CD14-positive monocyte (primary cell): ENCODE measurements at regions not wholly inside any gene's neighbourhood (a gene's known extent, or its start where the extent isn't known, plus 50 kb on each side); places are given as distances from the start of the nearest gene placed in this dataset.

Experiments
- DNase-seq, 3 donors: peaks; one replicate each; pipeline ENCODE4 v3.0.0-alpha.2; 2011 to 2022
- H2AFZ ChIP-seq: 2 replicates; pipeline ENCODE4 v1.6.0; 2012; ENCODE audit warnings: mild to moderate bottlenecking, low read depth, low read length, inconsistent platforms; ENCODE audit not compliant: insufficient read depth, poor library complexity, severe bottlenecking
- H3K27ac ChIP-seq, 2 donors: 1 replicate in 1 of 2; 2 replicates in 1 of 2; pipeline ENCODE4 v1.5.1; 2012 to 2013; ENCODE audit warnings: low read length in 2 of 2, control low read depth in 1 of 2, inconsistent platforms in 1 of 2, low read depth in 1 of 2, mild to moderate bottlenecking in 1 of 2
- H3K27me3 ChIP-seq, 2 donors: one replicate each; pipeline versions ENCODE4 v1.6.0 to v1.6.1; 2011 to 2013; ENCODE audit warnings: low read length in 2 of 2; ENCODE audit not compliant: control insufficient read depth in 2 of 2, insufficient read depth in 2 of 2
- H3K36me3 ChIP-seq, 2 donors: replicated peaks in 1 of 2; 1 replicate in 1 of 2; 2 replicates in 1 of 2; pipeline versions ENCODE4 v1.5.1 to v1.6.1; 2012 to 2013; ENCODE audit warnings: low read length in 2 of 2, control low read depth in 1 of 2, inconsistent platforms in 1 of 2, mild to moderate bottlenecking in 1 of 2; ENCODE audit not compliant: insufficient read depth in 2 of 2, control insufficient read depth in 1 of 2
- H3K4me1 ChIP-seq, 2 donors: 1 replicate in 1 of 2; 2 replicates in 1 of 2; pipeline versions ENCODE4 v1.5.1 to v1.6.1; 2012 to 2013; ENCODE audit warnings: low read length in 2 of 2, control low read depth in 1 of 2, inconsistent platforms in 1 of 2, mild to moderate bottlenecking in 1 of 2, moderate library complexity in 1 of 2; ENCODE audit not compliant: insufficient read depth in 2 of 2, control insufficient read depth in 1 of 2
- H3K4me2 ChIP-seq: replicated peaks from 2 replicates; pipeline ENCODE3; 2012; ENCODE audit warnings: low read length, moderate library complexity, mild to moderate bottlenecking; ENCODE audit not compliant: poor library complexity, severe bottlenecking; ENCODE audit errors: extremely low read depth
- H3K4me3 ChIP-seq, 3 experiments: fragments of 200-600 bp in 1 of 3; sonication (generic) in 1 of 3; replicated peaks in 1 of 3; 1 replicate in 2 of 3; 2 replicates in 1 of 3; pipeline ENCODE4 v1.5.1; 2011 to 2013; ENCODE audit warnings: low read length in 3 of 3, mild to moderate bottlenecking in 3 of 3, control low read depth in 2 of 3, low read depth in 2 of 3, inconsistent platforms in 1 of 3, moderate library complexity in 1 of 3
- H3K79me2 ChIP-seq: 2 replicates; pipeline ENCODE4 v1.6.0; 2012; ENCODE audit warnings: mild to moderate bottlenecking, control low read depth, inconsistent platforms, low read length, moderate library complexity; ENCODE audit not compliant: insufficient read depth
- H3K9ac ChIP-seq: 2 replicates; pipeline ENCODE4 v1.6.0; 2017; ENCODE audit warnings: low read length, mild to moderate bottlenecking; ENCODE audit not compliant: insufficient read depth, poor library complexity, severe bottlenecking
- H3K9me3 ChIP-seq, 2 donors: replicated peaks in 1 of 2; 1 replicate in 1 of 2; 2 replicates in 1 of 2; pipeline versions ENCODE4 v1.5.1 to v1.6.1; 2012 to 2013; ENCODE audit warnings: low read length in 2 of 2, control low read depth in 1 of 2; ENCODE audit not compliant: control insufficient read depth in 1 of 2, insufficient read depth in 1 of 2
- H4K20me1 ChIP-seq: 2 replicates; pipeline ENCODE4 v1.6.0; 2012; ENCODE audit warnings: mild to moderate bottlenecking, low read length, control low read depth, moderate library complexity; ENCODE audit not compliant: insufficient read depth
- H3K27ac Mint-ChIP-seq, 7 donors: one replicate each; pipeline ENCODE4 v1.8.0; 2020; ENCODE audit warnings: mild to moderate bottlenecking in 7 of 7, mixed read lengths in 7 of 7, moderate library complexity in 6 of 7, inconsistent platforms in 2 of 7
- H3K27me3 Mint-ChIP-seq, 3 donors: one replicate each; pipeline ENCODE4 v1.8.0; 2021 to 2022; ENCODE audit warnings: low read depth in 3 of 3, mild to moderate bottlenecking in 3 of 3, mixed read lengths in 3 of 3, moderate library complexity in 3 of 3, inconsistent platforms in 1 of 3
- H3K36me3 Mint-ChIP-seq, 2 donors: one replicate each; pipeline ENCODE4 v1.8.0; 2020; ENCODE audit warnings: mixed read lengths in 2 of 2, inconsistent platforms in 1 of 2, mild to moderate bottlenecking in 1 of 2
- H3K4me1 Mint-ChIP-seq: one replicate; pipeline ENCODE4 v1.8.0; 2020; ENCODE audit warnings: mild to moderate bottlenecking, mixed read lengths
- H3K4me3 Mint-ChIP-seq, 2 donors: one replicate each; pipeline ENCODE4 v1.8.0; 2020; ENCODE audit warnings: mild to moderate bottlenecking in 2 of 2, mixed read lengths in 2 of 2, moderate library complexity in 1 of 2
- H3K9me3 Mint-ChIP-seq, 7 donors: one replicate each; pipeline ENCODE4 v1.8.0; 2020 to 2022; ENCODE audit warnings: mixed read lengths in 7 of 7, mild to moderate bottlenecking in 6 of 7, moderate library complexity in 6 of 7, inconsistent platforms in 2 of 7
- WGBS: methylation state at CpG from one replicate; pipeline ENCODE4 v1.1.5; 2013; ENCODE audit warnings: missing lambda C conversion rate; ENCODE audit not compliant: insufficient coverage; 5-methylcytosine and 5-hydroxymethylcytosine counted together
- intact Hi-C, 2 donors: fragments of 100-400 bp; cut with micrococcal nuclease; formaldehyde crosslinking; loops; one replicate each; pipeline versions ENCODE4 v1.15.0 to v1.15.1; 2023
- TF ChIP-seq, protein P1 (sequence below): fragments of 200-600 bp; IDR thresholded peaks from one replicate; pipeline ENCODE4 v1.8.0; 2022; ENCODE audit warnings: antibody characterized with exemption, mild to moderate bottlenecking

DNA sequence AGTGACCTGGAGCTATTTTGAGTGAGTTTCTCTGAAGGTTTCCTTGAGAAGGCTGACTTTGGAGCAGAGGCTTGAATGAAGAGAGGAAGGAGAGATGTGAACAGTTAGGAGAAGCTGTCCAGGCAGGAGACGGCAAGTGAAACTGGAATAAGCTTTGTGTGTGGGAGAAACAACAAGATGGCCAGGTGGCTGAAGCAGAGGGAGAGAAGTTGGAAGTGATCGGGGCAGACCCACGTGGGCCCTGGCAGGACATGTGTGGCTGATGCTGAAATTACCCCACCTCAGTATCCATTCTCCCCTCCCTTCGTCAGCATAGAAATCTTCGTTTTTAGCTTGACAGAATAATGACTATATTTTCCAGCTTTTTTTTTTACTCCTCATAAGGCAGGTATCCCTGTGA is 809.2 kb upstream of the TMEM132C start:
- DNase-seq = no peak
- H3K27me3 ChIP-seq = peaks cover 0 to 26% of the 10 kb centered on the region in 2 donors
- H3K4me3 ChIP-seq = no peak overlapping the region
- H3K27me3 Mint-ChIP-seq = peaks cover 18 to 39% (median 28%) of the 10 kb centered on the region in 3 donors
- H3K4me1 ChIP-seq = no peaks in the 10 kb centered on the region
- TF ChIP-seq, protein P1, sequence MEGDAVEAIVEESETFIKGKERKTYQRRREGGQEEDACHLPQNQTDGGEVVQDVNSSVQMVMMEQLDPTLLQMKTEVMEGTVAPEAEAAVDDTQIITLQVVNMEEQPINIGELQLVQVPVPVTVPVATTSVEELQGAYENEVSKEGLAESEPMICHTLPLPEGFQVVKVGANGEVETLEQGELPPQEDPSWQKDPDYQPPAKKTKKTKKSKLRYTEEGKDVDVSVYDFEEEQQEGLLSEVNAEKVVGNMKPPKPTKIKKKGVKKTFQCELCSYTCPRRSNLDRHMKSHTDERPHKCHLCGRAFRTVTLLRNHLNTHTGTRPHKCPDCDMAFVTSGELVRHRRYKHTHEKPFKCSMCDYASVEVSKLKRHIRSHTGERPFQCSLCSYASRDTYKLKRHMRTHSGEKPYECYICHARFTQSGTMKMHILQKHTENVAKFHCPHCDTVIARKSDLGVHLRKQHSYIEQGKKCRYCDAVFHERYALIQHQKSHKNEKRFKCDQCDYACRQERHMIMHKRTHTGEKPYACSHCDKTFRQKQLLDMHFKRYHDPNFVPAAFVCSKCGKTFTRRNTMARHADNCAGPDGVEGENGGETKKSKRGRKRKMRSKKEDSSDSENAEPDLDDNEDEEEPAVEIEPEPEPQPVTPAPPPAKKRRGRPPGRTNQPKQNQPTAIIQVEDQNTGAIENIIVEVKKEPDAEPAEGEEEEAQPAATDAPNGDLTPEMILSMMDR = no peak
- peaks cover 0 to 17% (median 6%) of the 10 kb centered on the region in 7 donors for H3K9me3 Mint-ChIP-seq
- no peaks in the 10 kb centered on the region for H3K36me3 Mint-ChIP-seq
- peak overlapping the region in 1 of 2 donors; percentile 12 for H3K4me3 Mint-ChIP-seq
- H3K27ac Mint-ChIP-seq = no peak overlapping the region
- no peaks in the 10 kb centered on the region for H3K9me3 ChIP-seq
- 86% methylated on average over 1 of the region's 5 CpGs for WGBS
- intact Hi-C loops = no loop called here
- no peaks in the 10 kb centered on the region for H4K20me1 ChIP-seq
- no peaks in the 10 kb centered on the region for H3K79me2 ChIP-seq
- H3K36me3 ChIP-seq = no peaks in the 10 kb centered on the region
- H3K4me1 Mint-ChIP-seq = no peaks in the 10 kb centered on the region
- no peak overlapping the region for H2AFZ ChIP-seq
- H3K4me2 ChIP-seq = no peak overlapping the region
- no peak overlapping the region for H3K27ac ChIP-seq
- H3K9ac ChIP-seq = no peak overlapping the region

DNA sequence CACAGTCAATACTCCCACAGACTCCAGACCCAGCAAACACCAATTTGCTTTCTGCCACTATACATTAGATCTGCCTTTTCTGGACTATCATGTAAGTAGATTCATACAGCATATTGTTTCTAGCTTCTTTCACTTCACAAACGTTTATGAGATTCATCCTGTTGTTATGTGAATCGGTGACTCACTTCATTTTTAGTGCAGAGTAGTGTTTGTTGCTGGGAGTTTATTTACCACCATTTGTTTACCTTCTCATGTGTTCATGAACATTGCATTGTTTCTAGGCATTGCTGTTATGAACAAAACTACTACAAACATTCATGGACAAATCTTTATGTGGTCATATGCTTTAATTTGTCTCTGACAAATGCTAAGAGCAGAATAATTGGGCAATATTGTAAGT is 807.8 kb upstream of the TMEM132C start:
- Histone ChIP-seq H3K9me3 (no peaks in the 10 kb centered on the region), H3K36me3 (no peaks in the 10 kb centered on the region), H3K27me3 (peaks cover 0 to 20% of the 10 kb centered on the region in 2 donors), H3K4me1 (no peaks in the 10 kb centered on the region), H3K79me2 (no peaks in the 10 kb centered on the region), H3K4me2 (no peak overlapping the region), H3K27ac (no peak overlapping the region), H3K9ac (no peak overlapping the region), H4K20me1 (no peaks in the 10 kb centered on the region), H2AFZ (no peak overlapping the region), H3K4me3 (no peak overlapping the region)
- H3K27ac Mint-ChIP-seq = no peak overlapping the region
- TF ChIP-seq, protein P1 = no peak
- DNase-seq = no peak
- no peaks in the 10 kb centered on the region for H3K36me3 Mint-ChIP-seq
- H3K27me3 Mint-ChIP-seq = peaks cover 18 to 37% (median 28%) of the 10 kb centered on the region in 3 donors
- peaks cover 0 to 17% (median 6%) of the 10 kb centered on the region in 7 donors for H3K9me3 Mint-ChIP-seq
- WGBS = no CpG with 5 or more reads among the region's 2 CpGs
- intact Hi-C loops = no loop called here
- H3K4me3 Mint-ChIP-seq = no peak overlapping the region
- no peaks in the 10 kb centered on the region for H3K4me1 Mint-ChIP-seq
